ENCODE measurements at regions not wholly inside any gene's neighbourhood (a gene's known extent, or its start where the extent isn't known, plus 50 kb on each side); places are given as distances from the start of the nearest gene placed in this dataset.

GRCh38 chr6:90370493-90370959 lies 73.9 kb upstream of the BACH2 start:
- DNase-seq (ENCODE audit: low read depth) = peak; percentile 40
- TF ChIP-seq, protein P1, sequence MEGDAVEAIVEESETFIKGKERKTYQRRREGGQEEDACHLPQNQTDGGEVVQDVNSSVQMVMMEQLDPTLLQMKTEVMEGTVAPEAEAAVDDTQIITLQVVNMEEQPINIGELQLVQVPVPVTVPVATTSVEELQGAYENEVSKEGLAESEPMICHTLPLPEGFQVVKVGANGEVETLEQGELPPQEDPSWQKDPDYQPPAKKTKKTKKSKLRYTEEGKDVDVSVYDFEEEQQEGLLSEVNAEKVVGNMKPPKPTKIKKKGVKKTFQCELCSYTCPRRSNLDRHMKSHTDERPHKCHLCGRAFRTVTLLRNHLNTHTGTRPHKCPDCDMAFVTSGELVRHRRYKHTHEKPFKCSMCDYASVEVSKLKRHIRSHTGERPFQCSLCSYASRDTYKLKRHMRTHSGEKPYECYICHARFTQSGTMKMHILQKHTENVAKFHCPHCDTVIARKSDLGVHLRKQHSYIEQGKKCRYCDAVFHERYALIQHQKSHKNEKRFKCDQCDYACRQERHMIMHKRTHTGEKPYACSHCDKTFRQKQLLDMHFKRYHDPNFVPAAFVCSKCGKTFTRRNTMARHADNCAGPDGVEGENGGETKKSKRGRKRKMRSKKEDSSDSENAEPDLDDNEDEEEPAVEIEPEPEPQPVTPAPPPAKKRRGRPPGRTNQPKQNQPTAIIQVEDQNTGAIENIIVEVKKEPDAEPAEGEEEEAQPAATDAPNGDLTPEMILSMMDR (conservative IDR thresholded peaks at IDR 0.05; ENCODE audit: control insufficient read depth, insufficient read depth, low read depth, low read length) = no peak
- H3K4me3 ChIP-seq (ENCODE audit: control insufficient read depth, low read depth, low read length) = no peak overlapping the region

DNA sequence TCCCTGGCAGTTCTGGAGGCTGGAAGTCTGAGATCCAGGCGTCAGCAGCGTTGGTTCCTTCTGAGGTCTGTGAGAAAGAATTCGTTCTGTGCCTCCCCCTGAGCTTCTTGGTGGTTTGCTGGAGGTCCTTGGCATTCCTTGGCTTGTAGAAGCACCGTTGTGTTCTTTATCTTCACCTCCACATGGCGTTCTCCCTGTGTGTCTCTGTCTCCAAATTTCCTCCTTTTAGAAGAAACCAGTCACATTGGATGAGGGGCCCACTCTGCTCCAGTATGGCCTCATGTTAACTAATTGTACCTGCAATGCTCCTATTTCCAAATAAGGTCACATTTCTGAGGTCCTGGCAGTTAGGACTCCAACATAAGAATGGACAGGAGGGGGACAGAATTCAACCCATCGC lies 73.0 kb upstream of the BACH2 start:
- DNase-seq (ENCODE audit: low read depth) = no peak
- TF ChIP-seq, protein P1 (conservative IDR thresholded peaks at IDR 0.05; ENCODE audit: control insufficient read depth, insufficient read depth, low read depth, low read length) = no peak
- H3K4me3 ChIP-seq (ENCODE audit: control insufficient read depth, low read depth, low read length) = no peak overlapping the region

- H3K4me3 ChIP-seq (ENCODE audit: control insufficient read depth, low read depth, low read length) = no peak overlapping the region
- TF ChIP-seq, protein P1 (conservative IDR thresholded peaks at IDR 0.05; ENCODE audit: control insufficient read depth, insufficient read depth, low read depth, low read length) = peak; percentile 3
- peak; percentile 100 for DNase-seq (ENCODE audit: low read depth)
Measured at GRCh38 chr6:90369024-90369519, 72.4 kb upstream of the BACH2 start.

- TF ChIP-seq, protein P1 (conservative IDR thresholded peaks at IDR 0.05; ENCODE audit: control insufficient read depth, insufficient read depth, low read depth, low read length) = no peak
- no peak for DNase-seq (ENCODE audit: low read depth)
- no peak overlapping the region for H3K4me3 ChIP-seq (ENCODE audit: control insufficient read depth, low read depth, low read length)
Measured at GRCh38 chr6:90368601-90369000, 72.0 kb upstream of the BACH2 start.

DNA sequence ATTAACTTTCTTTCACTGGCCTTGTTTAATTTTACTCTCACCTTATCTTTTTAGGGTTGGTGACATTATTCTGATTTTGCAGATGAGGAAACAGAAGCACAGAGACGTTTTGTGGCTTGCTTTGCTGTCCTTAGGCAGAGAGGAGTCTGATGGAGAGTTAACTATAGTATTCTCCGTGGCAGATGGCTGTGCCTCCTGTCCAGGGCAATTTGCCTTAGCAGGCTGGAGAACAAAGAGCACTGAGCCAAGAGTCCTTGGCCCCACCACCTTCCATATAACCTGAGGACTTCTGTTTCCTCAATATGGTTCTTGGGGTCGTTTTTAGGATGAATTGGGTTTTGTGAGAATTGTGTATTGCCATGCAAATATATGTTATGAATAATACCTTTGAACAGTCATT lies 71.4 kb upstream of the BACH2 start:
- TF ChIP-seq, protein P1 (conservative IDR thresholded peaks at IDR 0.05; ENCODE audit: control insufficient read depth, insufficient read depth, low read depth, low read length) = no peak
- no peak for DNase-seq (ENCODE audit: low read depth)
- no peak overlapping the region for H3K4me3 ChIP-seq (ENCODE audit: control insufficient read depth, low read depth, low read length)

DNA sequence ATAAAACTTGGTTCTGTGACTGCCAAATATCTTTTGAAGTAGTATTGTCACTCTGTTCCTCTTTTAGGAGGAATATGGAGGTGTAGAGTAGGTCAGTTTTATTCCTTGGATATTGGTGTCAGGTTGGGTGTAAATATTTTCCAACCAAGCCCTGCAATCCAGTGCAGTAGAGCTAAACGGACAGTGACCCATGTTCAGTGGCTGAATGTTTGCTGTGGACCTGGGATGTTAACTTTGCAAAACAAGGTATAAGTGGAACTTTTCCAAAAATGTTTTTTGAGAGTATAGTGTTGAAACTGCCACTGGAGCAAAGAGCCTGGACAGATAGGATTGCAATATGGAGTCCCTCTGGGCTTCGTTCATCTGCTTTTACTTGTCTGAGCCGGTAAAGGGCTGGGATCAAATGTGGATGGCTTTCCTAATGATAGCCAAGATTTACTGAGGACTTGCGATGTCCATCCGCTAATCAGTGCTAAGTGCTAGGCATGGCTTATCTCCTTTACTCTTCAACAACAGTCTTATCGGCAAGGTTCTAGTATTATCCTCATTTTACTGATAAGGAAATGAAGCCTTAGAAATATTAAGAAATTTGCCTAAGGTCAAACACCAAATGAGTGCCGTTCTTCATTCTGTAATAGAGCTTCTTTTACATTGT lies 69.0 kb upstream of the BACH2 start:
- TF ChIP-seq, protein P1 (conservative IDR thresholded peaks at IDR 0.05; ENCODE audit: control insufficient read depth, insufficient read depth, low read depth, low read length) = no peak
- no peak overlapping the region for H3K4me3 ChIP-seq (ENCODE audit: control insufficient read depth, low read depth, low read length)
- DNase-seq (ENCODE audit: low read depth) = no peak
